ENCODE measurements at regions not wholly inside any gene's neighbourhood (a gene's known extent, or its start where the extent isn't known, plus 50 kb on each side); places are given as distances from the start of the nearest gene placed in this dataset.

DNA sequence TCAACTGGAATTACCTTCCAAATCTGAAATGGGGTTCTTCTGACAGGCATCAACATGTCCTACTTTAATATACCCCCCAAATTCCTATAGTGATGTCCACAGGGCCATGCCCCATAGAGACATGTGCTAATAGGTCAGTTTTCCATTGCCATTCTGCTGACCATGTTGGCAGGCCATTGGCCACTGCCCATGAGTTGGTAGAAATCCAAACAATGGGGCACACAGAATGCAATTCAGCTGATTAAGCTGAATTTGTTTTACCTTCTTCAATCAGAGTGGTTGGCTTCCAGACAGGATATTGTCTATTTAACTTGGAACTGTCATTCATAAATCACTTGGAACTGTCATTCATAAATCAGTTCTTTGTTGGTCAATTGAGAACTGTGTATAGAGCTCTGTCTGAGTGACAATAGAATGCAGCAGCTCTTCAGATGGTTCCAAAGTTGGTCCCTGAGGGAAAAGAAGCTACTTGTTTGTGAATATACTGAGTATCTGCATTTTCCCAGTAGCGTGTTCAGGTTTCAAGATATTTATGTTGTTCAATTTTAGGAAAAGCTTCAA is 336.9 kb downstream of the DRD1 start:
- peaks cover 19% of the 10 kb centered on the region for H3K9me3 Mint-ChIP-seq (ENCODE audit: low read depth)
- TF ChIP-seq, protein P1, sequence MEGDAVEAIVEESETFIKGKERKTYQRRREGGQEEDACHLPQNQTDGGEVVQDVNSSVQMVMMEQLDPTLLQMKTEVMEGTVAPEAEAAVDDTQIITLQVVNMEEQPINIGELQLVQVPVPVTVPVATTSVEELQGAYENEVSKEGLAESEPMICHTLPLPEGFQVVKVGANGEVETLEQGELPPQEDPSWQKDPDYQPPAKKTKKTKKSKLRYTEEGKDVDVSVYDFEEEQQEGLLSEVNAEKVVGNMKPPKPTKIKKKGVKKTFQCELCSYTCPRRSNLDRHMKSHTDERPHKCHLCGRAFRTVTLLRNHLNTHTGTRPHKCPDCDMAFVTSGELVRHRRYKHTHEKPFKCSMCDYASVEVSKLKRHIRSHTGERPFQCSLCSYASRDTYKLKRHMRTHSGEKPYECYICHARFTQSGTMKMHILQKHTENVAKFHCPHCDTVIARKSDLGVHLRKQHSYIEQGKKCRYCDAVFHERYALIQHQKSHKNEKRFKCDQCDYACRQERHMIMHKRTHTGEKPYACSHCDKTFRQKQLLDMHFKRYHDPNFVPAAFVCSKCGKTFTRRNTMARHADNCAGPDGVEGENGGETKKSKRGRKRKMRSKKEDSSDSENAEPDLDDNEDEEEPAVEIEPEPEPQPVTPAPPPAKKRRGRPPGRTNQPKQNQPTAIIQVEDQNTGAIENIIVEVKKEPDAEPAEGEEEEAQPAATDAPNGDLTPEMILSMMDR (IDR thresholded peaks at IDR 0.05), result no peak
- DNase-seq (ENCODE audit: low spot score), result no peak
- H3K27ac Mint-ChIP-seq (ENCODE audit: unreplicated experiment), result no peak overlapping the region
- no peak overlapping the region for H3K4me3 Mint-ChIP-seq (ENCODE audit: unreplicated experiment)
- no peaks in the 10 kb centered on the region for H3K4me1 Mint-ChIP-seq (ENCODE audit: low read depth)
- H3K36me3 Mint-ChIP-seq (ENCODE audit: low read depth), result no peaks in the 10 kb centered on the region
- H3K27me3 Mint-ChIP-seq (ENCODE audit: low read depth), result peaks cover 6% of the 10 kb centered on the region

GRCh38 chr5:175104677-175105076 is 339.3 kb downstream of the DRD1 start:
- Mint-ChIP-seq H3K4me1 (ENCODE audit: low read depth) (no peaks in the 10 kb centered on the region), H3K36me3 (ENCODE audit: low read depth) (no peaks in the 10 kb centered on the region), H3K27ac (ENCODE audit: unreplicated experiment) (no peak overlapping the region), H3K9me3 (ENCODE audit: low read depth) (peaks cover 19% of the 10 kb centered on the region), H3K4me3 (ENCODE audit: unreplicated experiment) (no peak overlapping the region), H3K27me3 (ENCODE audit: low read depth) (peaks cover 6% of the 10 kb centered on the region)
- DNase-seq (ENCODE audit: low spot score), result no peak
- TF ChIP-seq, protein P1 (IDR thresholded peaks at IDR 0.05), result no peak

DNA sequence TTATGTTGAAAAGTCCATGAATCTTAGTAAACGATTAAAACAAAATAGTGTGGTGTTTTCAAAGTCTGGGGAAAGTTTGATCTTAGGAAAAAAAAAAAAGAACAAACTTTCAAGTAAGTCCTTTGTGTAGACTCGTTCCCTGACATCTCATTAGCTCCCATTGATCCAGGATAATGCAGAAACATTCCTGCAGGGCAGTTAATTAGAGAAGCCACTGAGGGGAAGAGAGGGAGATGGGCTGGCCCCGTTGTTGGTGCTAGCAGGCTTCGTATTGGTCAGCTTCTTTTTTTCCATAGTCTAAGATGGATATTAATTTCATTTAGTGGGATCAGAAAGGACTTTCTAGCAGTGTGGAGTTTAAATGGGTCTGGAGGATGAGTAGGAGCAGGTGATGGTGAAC is 340.2 kb downstream of the DRD1 start:
- TF ChIP-seq, protein P1 (IDR thresholded peaks at IDR 0.05), result no peak
- peaks cover 6% of the 10 kb centered on the region for H3K27me3 Mint-ChIP-seq (ENCODE audit: low read depth)

GRCh38 chr5:175102717-175103116 is 341.3 kb downstream of the DRD1 start:
- Mint-ChIP-seq H3K27me3 (ENCODE audit: low read depth) (peaks cover 6% of the 10 kb centered on the region), H3K36me3 (ENCODE audit: low read depth) (no peaks in the 10 kb centered on the region), H3K4me1 (ENCODE audit: low read depth) (no peaks in the 10 kb centered on the region), H3K4me3 (ENCODE audit: unreplicated experiment) (no peak overlapping the region), H3K27ac (ENCODE audit: unreplicated experiment) (no peak overlapping the region), H3K9me3 (ENCODE audit: low read depth) (peaks cover 7% of the 10 kb centered on the region)
- DNase-seq (ENCODE audit: low spot score), result no peak
- TF ChIP-seq, protein P1 (IDR thresholded peaks at IDR 0.05), result no peak

More for the DNA sequence above, 340.2 kb downstream of the DRD1 start:
- Mint-ChIP-seq H3K27ac (ENCODE audit: unreplicated experiment) (no peak overlapping the region), H3K4me3 (ENCODE audit: unreplicated experiment) (no peak overlapping the region), H3K4me1 (ENCODE audit: low read depth) (no peaks in the 10 kb centered on the region), H3K9me3 (ENCODE audit: low read depth) (peaks cover 14% of the 10 kb centered on the region), H3K36me3 (ENCODE audit: low read depth) (no peaks in the 10 kb centered on the region)
- no peak for DNase-seq (ENCODE audit: low spot score)

DNA sequence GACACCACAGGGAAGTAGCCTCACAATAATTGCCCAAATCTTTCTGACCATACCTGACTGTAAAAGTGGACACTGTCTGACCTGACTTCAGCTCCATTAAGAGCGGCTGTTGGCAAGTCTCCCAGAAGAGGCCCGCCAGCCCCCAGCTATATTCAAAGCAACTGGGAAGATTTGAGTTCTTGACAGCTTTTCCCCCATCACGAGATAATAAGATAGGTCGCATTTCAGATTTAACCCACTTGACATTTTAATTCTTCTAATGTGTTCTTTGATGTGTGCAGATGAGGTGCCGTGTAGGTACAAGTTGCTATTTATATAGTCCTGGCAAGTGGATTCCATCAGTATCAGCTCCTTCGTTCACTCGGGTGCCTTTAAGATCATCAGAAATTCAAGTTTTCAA is 345.7 kb downstream of the DRD1 start:
- Mint-ChIP-seq H3K4me1 (ENCODE audit: low read depth) (no peaks in the 10 kb centered on the region), H3K9me3 (ENCODE audit: low read depth) (peaks cover 17% of the 10 kb centered on the region), H3K27ac (ENCODE audit: unreplicated experiment) (no peak overlapping the region), H3K4me3 (ENCODE audit: unreplicated experiment) (no peak overlapping the region), H3K36me3 (ENCODE audit: low read depth) (no peaks in the 10 kb centered on the region), H3K27me3 (ENCODE audit: low read depth) (peaks cover 5% of the 10 kb centered on the region)
- DNase-seq (ENCODE audit: low spot score), result no peak
- TF ChIP-seq, protein P1 (IDR thresholded peaks at IDR 0.05), result no peak
